ENCODE measurements at regions not wholly inside any gene's neighbourhood (a gene's known extent, or its start where the extent isn't known, plus 50 kb on each side); places are given as distances from the start of the nearest gene placed in this dataset.

- TF ChIP-seq, protein P1, sequence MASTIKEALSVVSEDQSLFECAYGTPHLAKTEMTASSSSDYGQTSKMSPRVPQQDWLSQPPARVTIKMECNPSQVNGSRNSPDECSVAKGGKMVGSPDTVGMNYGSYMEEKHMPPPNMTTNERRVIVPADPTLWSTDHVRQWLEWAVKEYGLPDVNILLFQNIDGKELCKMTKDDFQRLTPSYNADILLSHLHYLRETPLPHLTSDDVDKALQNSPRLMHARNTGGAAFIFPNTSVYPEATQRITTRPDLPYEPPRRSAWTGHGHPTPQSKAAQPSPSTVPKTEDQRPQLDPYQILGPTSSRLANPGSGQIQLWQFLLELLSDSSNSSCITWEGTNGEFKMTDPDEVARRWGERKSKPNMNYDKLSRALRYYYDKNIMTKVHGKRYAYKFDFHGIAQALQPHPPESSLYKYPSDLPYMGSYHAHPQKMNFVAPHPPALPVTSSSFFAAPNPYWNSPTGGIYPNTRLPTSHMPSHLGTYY (CRISPR knock-in tag; IDR thresholded peaks at IDR 0.05), result no peak
- TF ChIP-seq SMAD3 (CRISPR knock-in tag; IDR thresholded peaks at IDR 0.05; ENCODE audit: borderline replicate concordance), result no peak
- TF ChIP-seq IRF2 (CRISPR knock-in tag; IDR thresholded peaks at IDR 0.05; ENCODE audit: borderline replicate concordance, low read depth), result no peak
Observed at GRCh38 chr15:62532367-62532766, 367.3 kb upstream of the C2CD4B start (continued).

- H3K4me3 Mint-ChIP-seq, result no peak overlapping the region
- no peak for DNase-seq (ENCODE audit: low spot score)
- CTCF ChIA-PET, result interaction anchor here (0.7 to 3.3 kb wide), 3 partner anchors 12 to 31 kb away, joined by 3 to 15 read pairs (median 4); no protein-coding TSS in a partner anchor
- peaks cover 5% of the 10 kb centered on the region for H3K9me3 Mint-ChIP-seq
- peak overlapping the region; percentile 4; the same call in 1 of the 2 replicates for H3K27ac Mint-ChIP-seq
- TF ChIP-seq, protein P2, sequence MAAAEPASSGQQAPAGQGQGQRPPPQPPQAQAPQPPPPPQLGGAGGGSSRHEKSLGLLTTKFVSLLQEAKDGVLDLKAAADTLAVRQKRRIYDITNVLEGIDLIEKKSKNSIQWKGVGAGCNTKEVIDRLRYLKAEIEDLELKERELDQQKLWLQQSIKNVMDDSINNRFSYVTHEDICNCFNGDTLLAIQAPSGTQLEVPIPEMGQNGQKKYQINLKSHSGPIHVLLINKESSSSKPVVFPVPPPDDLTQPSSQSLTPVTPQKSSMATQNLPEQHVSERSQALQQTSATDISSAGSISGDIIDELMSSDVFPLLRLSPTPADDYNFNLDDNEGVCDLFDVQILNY (CRISPR knock-in tag; IDR thresholded peaks at IDR 0.05), result no peak
- TF ChIP-seq FOXJ3 (CRISPR knock-in tag; IDR thresholded peaks at IDR 0.05; ENCODE audit: borderline replicate concordance) (no peak), GABPB1 (CRISPR knock-in tag; IDR thresholded peaks at IDR 0.05) (no peak), ZNF232 (CRISPR knock-in tag; IDR thresholded peaks at IDR 0.05) (no peak), EMX1 (CRISPR knock-in tag; IDR thresholded peaks at IDR 0.05) (no peak), CBFB (CRISPR knock-in tag; IDR thresholded peaks at IDR 0.05; ENCODE audit: low read depth) (no peak), NFE2L1 (CRISPR knock-in tag; IDR thresholded peaks at IDR 0.05) (no peak), ZNF121 (CRISPR knock-in tag; IDR thresholded peaks at IDR 0.05) (no peak), ARID4B (CRISPR knock-in tag; IDR thresholded peaks at IDR 0.05; ENCODE audit: borderline replicate concordance) (no peak), ELF4 (CRISPR knock-in tag; IDR thresholded peaks at IDR 0.05; ENCODE audit: low read depth) (no peak), NFATC4 (CRISPR knock-in tag; IDR thresholded peaks at IDR 0.05) (no peak)
- TF ChIP-seq, protein P3, sequence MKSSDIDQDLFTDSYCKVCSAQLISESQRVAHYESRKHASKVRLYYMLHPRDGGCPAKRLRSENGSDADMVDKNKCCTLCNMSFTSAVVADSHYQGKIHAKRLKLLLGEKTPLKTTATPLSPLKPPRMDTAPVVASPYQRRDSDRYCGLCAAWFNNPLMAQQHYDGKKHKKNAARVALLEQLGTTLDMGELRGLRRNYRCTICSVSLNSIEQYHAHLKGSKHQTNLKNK (CRISPR knock-in tag; IDR thresholded peaks at IDR 0.05), result no peak
- TF ChIP-seq, protein P4, sequence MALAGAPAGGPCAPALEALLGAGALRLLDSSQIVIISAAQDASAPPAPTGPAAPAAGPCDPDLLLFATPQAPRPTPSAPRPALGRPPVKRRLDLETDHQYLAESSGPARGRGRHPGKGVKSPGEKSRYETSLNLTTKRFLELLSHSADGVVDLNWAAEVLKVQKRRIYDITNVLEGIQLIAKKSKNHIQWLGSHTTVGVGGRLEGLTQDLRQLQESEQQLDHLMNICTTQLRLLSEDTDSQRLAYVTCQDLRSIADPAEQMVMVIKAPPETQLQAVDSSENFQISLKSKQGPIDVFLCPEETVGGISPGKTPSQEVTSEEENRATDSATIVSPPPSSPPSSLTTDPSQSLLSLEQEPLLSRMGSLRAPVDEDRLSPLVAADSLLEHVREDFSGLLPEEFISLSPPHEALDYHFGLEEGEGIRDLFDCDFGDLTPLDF (CRISPR knock-in tag; IDR thresholded peaks at IDR 0.05), result no peak
- TF ChIP-seq, protein P5, sequence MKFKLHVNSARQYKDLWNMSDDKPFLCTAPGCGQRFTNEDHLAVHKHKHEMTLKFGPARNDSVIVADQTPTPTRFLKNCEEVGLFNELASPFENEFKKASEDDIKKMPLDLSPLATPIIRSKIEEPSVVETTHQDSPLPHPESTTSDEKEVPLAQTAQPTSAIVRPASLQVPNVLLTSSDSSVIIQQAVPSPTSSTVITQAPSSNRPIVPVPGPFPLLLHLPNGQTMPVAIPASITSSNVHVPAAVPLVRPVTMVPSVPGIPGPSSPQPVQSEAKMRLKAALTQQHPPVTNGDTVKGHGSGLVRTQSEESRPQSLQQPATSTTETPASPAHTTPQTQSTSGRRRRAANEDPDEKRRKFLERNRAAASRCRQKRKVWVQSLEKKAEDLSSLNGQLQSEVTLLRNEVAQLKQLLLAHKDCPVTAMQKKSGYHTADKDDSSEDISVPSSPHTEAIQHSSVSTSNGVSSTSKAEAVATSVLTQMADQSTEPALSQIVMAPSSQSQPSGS (CRISPR knock-in tag; IDR thresholded peaks at IDR 0.05; ENCODE audit: borderline replicate concordance, low read depth), result no peak
- ATAC-seq, result peak; percentile 77
- H3K36me3 Mint-ChIP-seq, result no peaks in the 10 kb centered on the region
- peaks cover 23% of the 10 kb centered on the region for H3K4me1 Mint-ChIP-seq
- POLR2A ChIA-PET, result no interaction called here
- H3K27me3 Mint-ChIP-seq (ENCODE audit: low read depth), result no peaks in the 10 kb centered on the region
Observed at GRCh38 chr15:62533687-62534086, 368.6 kb upstream of the C2CD4B start.
